Activated naive CD4-positive, alpha-beta T cell treated with anti-CD3 and anti-CD28 coated beads for 36 hours (primary cell): ENCODE measurements at regions not wholly inside any gene's neighbourhood (a gene's known extent, or its start where the extent isn't known, plus 50 kb on each side); places are given as distances from the start of the nearest gene placed in this dataset.
"Not testable (repeated sequence)": the region's sequence is repeated elsewhere in the genome, so short reads cannot be mapped to it uniquely, and the experiment has no call there.

Source experiments
- CTCF ChIA-PET: fragments of 350-600 bp; sonication (Branson Sonifier 250); formaldehyde crosslinking; loops from one replicate; lab custom pipeline; 2021; ENCODE audit warnings: antibody characterized with exemption; lab: Charles Lee
- DNase-seq: peaks from one replicate; pipeline ENCODE4 v3.0.0-alpha.2; 2020
- H3K27ac Mint-ChIP-seq: one replicate; pipeline ENCODE4 v1.8.0; 2021; ENCODE audit warnings: mild to moderate bottlenecking, mixed read lengths
- H3K27me3 Mint-ChIP-seq: one replicate; pipeline ENCODE4 v1.8.0; 2021; ENCODE audit warnings: low read depth, mixed read lengths
- H3K36me3 Mint-ChIP-seq: one replicate; pipeline ENCODE4 v1.8.0; 2021; ENCODE audit warnings: low read depth, mixed read lengths
- H3K4me1 Mint-ChIP-seq: one replicate; pipeline ENCODE4 v1.8.0; 2021; ENCODE audit warnings: low read depth, mixed read lengths
- H3K4me3 Mint-ChIP-seq: one replicate; pipeline ENCODE4 v1.8.0; 2021; ENCODE audit warnings: mild to moderate bottlenecking, moderate library complexity, mixed read lengths
- H3K9me3 Mint-ChIP-seq: one replicate; pipeline ENCODE4 v1.8.0; 2021; ENCODE audit warnings: mixed read lengths
- intact Hi-C: fragments of 100-400 bp; cut with micrococcal nuclease; formaldehyde crosslinking; loops from one replicate; pipeline ENCODE4 v1.15.1; 2023

- H3K27me3 Mint-ChIP-seq, result peaks cover 12% of the 10 kb centered on the region
- DNase-seq, result no peak
- H3K4me3 Mint-ChIP-seq, result no peak overlapping the region
- CTCF ChIA-PET, result no interaction called here
- no peaks in the 10 kb centered on the region for H3K36me3 Mint-ChIP-seq
- H3K9me3 Mint-ChIP-seq, result no peaks in the 10 kb centered on the region
- H3K27ac Mint-ChIP-seq, result no peak overlapping the region
- intact Hi-C loops, result no loop called here
- H3K4me1 Mint-ChIP-seq, result no peaks in the 10 kb centered on the region
Observed at GRCh38 chr6:167401525-167402194, 76.8 kb downstream of the TTLL2 start.

GRCh38 chr6:167402195-167402686 is 77.4 kb downstream of the TTLL2 start:
- Mint-ChIP-seq H3K4me1 (no peaks in the 10 kb centered on the region), H3K36me3 (no peaks in the 10 kb centered on the region), H3K4me3 (no peak overlapping the region), H3K27me3 (peaks cover 12% of the 10 kb centered on the region), H3K27ac (no peak overlapping the region), H3K9me3 (no peaks in the 10 kb centered on the region)
- no peak for DNase-seq
- intact Hi-C loops, result no loop called here
- CTCF ChIA-PET, result no interaction called here

GRCh38 chr6:167403427-167403826 is 78.5 kb downstream of the TTLL2 start:
- no peak for DNase-seq
- intact Hi-C loops, result no loop called here
- Mint-ChIP-seq H3K27me3 (peaks cover 12% of the 10 kb centered on the region), H3K4me1 (no peaks in the 10 kb centered on the region), H3K27ac (no peak overlapping the region), H3K36me3 (no peaks in the 10 kb centered on the region), H3K9me3 (no peaks in the 10 kb centered on the region), H3K4me3 (no peak overlapping the region)
- CTCF ChIA-PET, result no interaction called here

- Mint-ChIP-seq H3K9me3 (no peaks in the 10 kb centered on the region), H3K27ac (no peak overlapping the region), H3K4me1 (no peaks in the 10 kb centered on the region), H3K27me3 (peaks cover 12% of the 10 kb centered on the region), H3K36me3 (no peaks in the 10 kb centered on the region), H3K4me3 (no peak overlapping the region)
- intact Hi-C loops, result no loop called here
- DNase-seq, result no peak
- CTCF ChIA-PET, result no interaction called here
Observed at GRCh38 chr6:167404385-167405049, 79.6 kb downstream of the TTLL2 start.

GRCh38 chr6:167405778-167406532 is 81.1 kb downstream of the TTLL2 start:
- Mint-ChIP-seq H3K36me3 (no peaks in the 10 kb centered on the region), H3K27ac (no peak overlapping the region), H3K9me3 (no peaks in the 10 kb centered on the region), H3K4me1 (no peaks in the 10 kb centered on the region), H3K27me3 (peaks cover 12% of the 10 kb centered on the region), H3K4me3 (no peak overlapping the region)
- intact Hi-C loops, result no loop called here
- CTCF ChIA-PET, result no interaction called here
- no peak for DNase-seq

GRCh38 chr6:167406533-167407238 is 81.8 kb downstream of the TTLL2 start:
- intact Hi-C loops, H3K27me3 Mint-ChIP-seq, H3K4me1 Mint-ChIP-seq, H3K36me3 Mint-ChIP-seq, CTCF ChIA-PET, DNase-seq, H3K4me3 Mint-ChIP-seq, H3K9me3 Mint-ChIP-seq, H3K27ac Mint-ChIP-seq: not testable (repeated sequence)

- H3K27ac Mint-ChIP-seq, result no peak overlapping the region
- intact Hi-C loops, result no loop called here
- H3K9me3 Mint-ChIP-seq, result no peaks in the 10 kb centered on the region
- CTCF ChIA-PET, result no interaction called here
- DNase-seq, result no peak
- no peaks in the 10 kb centered on the region for H3K4me1 Mint-ChIP-seq
- peaks cover 4% of the 10 kb centered on the region for H3K27me3 Mint-ChIP-seq
- no peaks in the 10 kb centered on the region for H3K36me3 Mint-ChIP-seq
- H3K4me3 Mint-ChIP-seq, result no peak overlapping the region
Observed at GRCh38 chr6:167407239-167408064, 82.6 kb downstream of the TTLL2 start.

- Mint-ChIP-seq H3K4me3 (no peak overlapping the region), H3K27ac (no peak overlapping the region), H3K9me3 (no peaks in the 10 kb centered on the region), H3K27me3 (peaks cover 4% of the 10 kb centered on the region), H3K4me1 (no peaks in the 10 kb centered on the region), H3K36me3 (no peaks in the 10 kb centered on the region)
- DNase-seq, result no peak
- CTCF ChIA-PET, result no interaction called here
- intact Hi-C loops, result no loop called here
Observed at GRCh38 chr6:167408235-167408869, 83.5 kb downstream of the TTLL2 start.

- H3K27ac Mint-ChIP-seq, result no peak overlapping the region
- H3K9me3 Mint-ChIP-seq, result no peaks in the 10 kb centered on the region
- no peaks in the 10 kb centered on the region for H3K36me3 Mint-ChIP-seq
- intact Hi-C loops, result no loop called here
- CTCF ChIA-PET, result no interaction called here
- H3K27me3 Mint-ChIP-seq, result peaks cover 2% of the 10 kb centered on the region
- no peak for DNase-seq
- no peaks in the 10 kb centered on the region for H3K4me1 Mint-ChIP-seq
- H3K4me3 Mint-ChIP-seq, result no peak overlapping the region
Observed at GRCh38 chr6:167409079-167409478, 84.2 kb downstream of the TTLL2 start.

- Mint-ChIP-seq H3K4me3 (no peak overlapping the region), H3K4me1 (no peaks in the 10 kb centered on the region), H3K27me3 (peaks cover 2% of the 10 kb centered on the region), H3K36me3 (no peaks in the 10 kb centered on the region), H3K9me3 (no peaks in the 10 kb centered on the region), H3K27ac (no peak overlapping the region)
- CTCF ChIA-PET, result no interaction called here
- DNase-seq, result no peak
- intact Hi-C loops, result no loop called here
Observed at GRCh38 chr6:167409694-167410093, 84.8 kb downstream of the TTLL2 start.

GRCh38 chr6:167410462-167410861 is 85.6 kb downstream of the TTLL2 start:
- intact Hi-C loops, result no loop called here
- H3K9me3 Mint-ChIP-seq, result no peaks in the 10 kb centered on the region
- H3K4me1 Mint-ChIP-seq, result no peaks in the 10 kb centered on the region
- CTCF ChIA-PET, result no interaction called here
- H3K27me3 Mint-ChIP-seq, result peaks cover 2% of the 10 kb centered on the region
- no peak for DNase-seq
- H3K36me3 Mint-ChIP-seq, result no peaks in the 10 kb centered on the region
- H3K4me3 Mint-ChIP-seq, result no peak overlapping the region
- no peak overlapping the region for H3K27ac Mint-ChIP-seq
